ENCODE measurements at regions not wholly inside any gene's neighbourhood (a gene's known extent, or its start where the extent isn't known, plus 50 kb on each side); places are given as distances from the start of the nearest gene placed in this dataset.

DNA sequence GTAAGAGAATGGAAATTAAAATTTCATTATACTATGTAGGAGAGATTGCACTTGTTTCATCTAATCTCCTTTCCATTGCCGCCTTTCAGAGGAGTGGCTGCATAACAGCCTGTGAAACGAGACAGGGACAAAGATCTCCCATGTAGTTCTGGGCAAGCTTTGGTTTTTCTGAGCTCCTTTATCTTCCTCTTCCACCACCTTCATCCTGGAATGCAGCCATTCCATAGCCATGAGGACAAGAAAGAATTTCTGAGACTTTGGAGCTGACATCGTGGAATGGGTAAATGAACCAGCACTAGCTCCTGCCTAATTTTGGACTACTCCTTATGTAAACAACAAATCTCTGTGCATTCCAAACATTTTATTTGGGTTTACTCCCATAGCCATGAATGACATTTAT is 1587.3 kb upstream of the TENM3 start:
- no peak for TF ChIP-seq YY1 (IDR thresholded peaks at IDR 0.05; ENCODE audit: insufficient read depth, insufficient read length)
- TF ChIP-seq ZNF274 (IDR thresholded peaks at IDR 0.05; ENCODE audit: low read depth, low read length): no peak

All from NT2/D1 (cell line).